ENCODE measurements at regions not wholly inside any gene's neighbourhood (a gene's known extent, or its start where the extent isn't known, plus 50 kb on each side); places are given as distances from the start of the nearest gene placed in this dataset.

DNA sequence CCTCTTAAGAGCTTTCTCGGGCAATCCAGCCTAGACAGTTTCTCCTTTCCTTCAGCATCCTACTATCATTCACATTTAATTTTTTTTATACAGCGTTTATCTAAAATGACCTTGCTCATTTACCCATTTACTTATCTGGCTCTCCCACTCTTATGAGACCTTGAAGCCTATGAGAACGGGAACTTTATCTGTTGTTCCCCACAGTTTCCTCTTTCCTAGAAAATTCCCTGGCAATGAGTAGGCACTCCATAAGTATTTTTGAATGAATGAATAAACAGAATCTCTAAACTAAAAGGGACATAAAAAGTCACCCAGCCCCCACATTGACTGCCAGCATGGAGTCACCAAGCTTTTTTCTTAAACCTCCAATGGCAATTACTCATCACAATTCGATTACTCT, 353.2 kb downstream of the METTL4 start:
- no peak overlapping the region for H3K4me3 ChIP-seq (ENCODE audit: low read depth, low read length)
- TF ChIP-seq, protein P1, sequence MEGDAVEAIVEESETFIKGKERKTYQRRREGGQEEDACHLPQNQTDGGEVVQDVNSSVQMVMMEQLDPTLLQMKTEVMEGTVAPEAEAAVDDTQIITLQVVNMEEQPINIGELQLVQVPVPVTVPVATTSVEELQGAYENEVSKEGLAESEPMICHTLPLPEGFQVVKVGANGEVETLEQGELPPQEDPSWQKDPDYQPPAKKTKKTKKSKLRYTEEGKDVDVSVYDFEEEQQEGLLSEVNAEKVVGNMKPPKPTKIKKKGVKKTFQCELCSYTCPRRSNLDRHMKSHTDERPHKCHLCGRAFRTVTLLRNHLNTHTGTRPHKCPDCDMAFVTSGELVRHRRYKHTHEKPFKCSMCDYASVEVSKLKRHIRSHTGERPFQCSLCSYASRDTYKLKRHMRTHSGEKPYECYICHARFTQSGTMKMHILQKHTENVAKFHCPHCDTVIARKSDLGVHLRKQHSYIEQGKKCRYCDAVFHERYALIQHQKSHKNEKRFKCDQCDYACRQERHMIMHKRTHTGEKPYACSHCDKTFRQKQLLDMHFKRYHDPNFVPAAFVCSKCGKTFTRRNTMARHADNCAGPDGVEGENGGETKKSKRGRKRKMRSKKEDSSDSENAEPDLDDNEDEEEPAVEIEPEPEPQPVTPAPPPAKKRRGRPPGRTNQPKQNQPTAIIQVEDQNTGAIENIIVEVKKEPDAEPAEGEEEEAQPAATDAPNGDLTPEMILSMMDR (IDR thresholded peaks at IDR 0.05; ENCODE audit: borderline replicate concordance, insufficient read depth, low read depth, low read length) = no peak

- TF ChIP-seq, protein P1 (IDR thresholded peaks at IDR 0.05; ENCODE audit: borderline replicate concordance, insufficient read depth, low read depth, low read length) = no peak
- no peak overlapping the region for H3K4me3 ChIP-seq (ENCODE audit: low read depth, low read length)
Measured at GRCh38 chr18:2219706-2220105, 351.6 kb downstream of the METTL4 start.

- TF ChIP-seq, protein P1 (IDR thresholded peaks at IDR 0.05; ENCODE audit: borderline replicate concordance, insufficient read depth, low read depth, low read length) = no peak
- H3K4me3 ChIP-seq (ENCODE audit: low read depth, low read length) = no peak overlapping the region
Measured at GRCh38 chr18:2222270-2223185, 348.8 kb downstream of the METTL4 start.

GRCh38 chr18:2223449-2223848, 347.9 kb downstream of the METTL4 start:
- H3K4me3 ChIP-seq (ENCODE audit: low read depth, low read length) = no peak overlapping the region
- TF ChIP-seq, protein P1 (IDR thresholded peaks at IDR 0.05; ENCODE audit: borderline replicate concordance, insufficient read depth, low read depth, low read length) = no peak

GRCh38 chr18:2223849-2224248, 347.5 kb downstream of the METTL4 start:
- no peak overlapping the region for H3K4me3 ChIP-seq (ENCODE audit: low read depth, low read length)

DNA sequence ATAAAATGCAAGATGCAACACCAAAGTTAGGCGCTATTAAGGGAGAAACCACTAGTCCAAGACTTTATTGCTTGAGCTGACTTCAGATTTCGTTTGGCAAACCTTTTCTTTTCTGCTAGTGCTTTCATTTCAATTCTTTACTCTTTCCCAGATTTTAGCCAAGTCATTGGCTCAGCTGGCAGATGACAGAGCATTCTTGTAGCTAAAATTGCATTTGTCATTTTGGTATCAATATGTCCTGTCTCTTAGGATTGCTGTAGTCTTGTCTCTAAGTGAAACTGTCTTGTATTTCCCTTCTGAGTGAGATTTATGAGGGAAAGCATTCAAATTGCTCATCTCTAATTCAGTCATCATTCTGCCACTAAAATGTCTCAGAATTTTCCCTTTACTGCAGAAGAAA, 335.1 kb downstream of the METTL4 start:
- TF ChIP-seq, protein P1 (IDR thresholded peaks at IDR 0.05; ENCODE audit: borderline replicate concordance, insufficient read depth, low read depth, low read length) = no peak
- no peak overlapping the region for H3K4me3 ChIP-seq (ENCODE audit: low read depth, low read length)

More at GRCh38 chr18:2223849-2224248, 347.5 kb downstream of the METTL4 start:
- TF ChIP-seq, protein P1 (IDR thresholded peaks at IDR 0.05; ENCODE audit: borderline replicate concordance, insufficient read depth, low read depth, low read length) = no peak

DNA sequence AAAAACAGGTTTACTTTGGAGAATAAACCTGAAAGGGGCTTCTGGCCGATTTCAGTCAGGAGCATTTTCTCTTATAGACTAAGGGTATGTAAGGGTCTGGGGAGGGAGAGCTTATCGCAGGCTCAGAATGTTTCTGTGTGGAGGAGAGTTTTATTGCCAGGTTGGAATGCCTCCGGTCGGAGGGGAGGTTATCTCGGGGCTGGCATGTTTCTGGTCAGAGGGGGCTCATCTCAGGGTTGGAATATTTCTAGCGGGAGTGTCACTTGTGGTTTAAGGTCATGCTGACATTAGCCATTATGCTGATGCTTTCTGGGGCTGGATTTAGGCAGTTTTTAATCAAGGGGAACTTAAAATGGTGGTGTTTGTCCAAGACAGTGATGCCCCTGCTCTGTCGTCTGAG, 333.6 kb downstream of the METTL4 start:
- H3K4me3 ChIP-seq (ENCODE audit: low read depth, low read length) = no peak overlapping the region
- TF ChIP-seq, protein P1 (IDR thresholded peaks at IDR 0.05; ENCODE audit: borderline replicate concordance, insufficient read depth, low read depth, low read length) = no peak

Data from GM12875 (cell line).